Uterus (tissue), 2 donors: ENCODE measurements at regions not wholly inside any gene's neighbourhood (a gene's known extent, or its start where the extent isn't known, plus 50 kb on each side); places are given as distances from the start of the nearest gene placed in this dataset.

Experiments
- POLR2A ChIP-seq, 2 donors: fragments of 450-650 bp; IDR thresholded peaks; one replicate each; pipeline ENCODE4 v1.6.1; 2016; ENCODE audit warnings: antibody characterized with exemption in 2 of 2, mild to moderate bottlenecking in 1 of 2, moderate library complexity in 1 of 2
- TF ChIP-seq, protein P1 (sequence below), 4 experiments: fragments of 200-600 bp in 2 of 4; fragments of 450-650 bp in 2 of 4; sonication (generic) in 2 of 4; IDR thresholded peaks; one replicate each; pipeline ENCODE4 v1.5.1; 2016 to 2019; ENCODE audit warnings: antibody characterized with exemption in 4 of 4, mild to moderate bottlenecking in 2 of 4, moderate library complexity in 1 of 4

DNA sequence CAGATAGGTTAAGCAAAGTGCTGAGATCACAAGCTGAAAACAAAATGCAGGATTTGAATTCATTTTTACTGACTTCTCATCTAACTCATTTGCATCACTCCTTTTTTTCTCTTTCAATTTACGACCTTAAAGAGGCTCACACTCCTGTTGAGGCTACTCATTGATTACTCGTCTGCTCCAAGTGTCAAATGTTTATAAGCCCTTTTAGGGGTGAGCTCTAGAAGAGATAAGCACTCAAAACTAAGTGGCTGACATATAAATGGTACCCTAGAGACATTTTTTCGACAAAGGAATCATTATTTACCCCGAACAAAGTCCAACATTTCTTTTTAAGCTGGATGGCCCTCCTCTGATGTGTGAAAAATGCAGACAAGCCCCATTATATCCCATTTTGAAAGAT is 483.1 kb downstream of the MAT2B start:
- TF ChIP-seq, protein P1, sequence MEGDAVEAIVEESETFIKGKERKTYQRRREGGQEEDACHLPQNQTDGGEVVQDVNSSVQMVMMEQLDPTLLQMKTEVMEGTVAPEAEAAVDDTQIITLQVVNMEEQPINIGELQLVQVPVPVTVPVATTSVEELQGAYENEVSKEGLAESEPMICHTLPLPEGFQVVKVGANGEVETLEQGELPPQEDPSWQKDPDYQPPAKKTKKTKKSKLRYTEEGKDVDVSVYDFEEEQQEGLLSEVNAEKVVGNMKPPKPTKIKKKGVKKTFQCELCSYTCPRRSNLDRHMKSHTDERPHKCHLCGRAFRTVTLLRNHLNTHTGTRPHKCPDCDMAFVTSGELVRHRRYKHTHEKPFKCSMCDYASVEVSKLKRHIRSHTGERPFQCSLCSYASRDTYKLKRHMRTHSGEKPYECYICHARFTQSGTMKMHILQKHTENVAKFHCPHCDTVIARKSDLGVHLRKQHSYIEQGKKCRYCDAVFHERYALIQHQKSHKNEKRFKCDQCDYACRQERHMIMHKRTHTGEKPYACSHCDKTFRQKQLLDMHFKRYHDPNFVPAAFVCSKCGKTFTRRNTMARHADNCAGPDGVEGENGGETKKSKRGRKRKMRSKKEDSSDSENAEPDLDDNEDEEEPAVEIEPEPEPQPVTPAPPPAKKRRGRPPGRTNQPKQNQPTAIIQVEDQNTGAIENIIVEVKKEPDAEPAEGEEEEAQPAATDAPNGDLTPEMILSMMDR (IDR thresholded peaks at IDR 0.05) = no peak
- TF ChIP-seq POLR2A (IDR thresholded peaks at IDR 0.05) = no peak
